ENCODE measurements at regions not wholly inside any gene's neighbourhood (a gene's known extent, or its start where the extent isn't known, plus 50 kb on each side); places are given as distances from the start of the nearest gene placed in this dataset.

GRCh38 chr20:39878809-39879208 lies 810.2 kb downstream of the MAFB start (continued):
- TF ChIP-seq RXRA (IDR thresholded peaks at IDR 0.05; ENCODE audit: insufficient read depth, low read depth, low read length), result no peak
- no peak for TF ChIP-seq CTBP2 (IDR thresholded peaks at IDR 0.05; ENCODE audit: borderline replicate concordance, insufficient read depth, insufficient read length, low read length)
- no peak for TF ChIP-seq BRCA1 (IDR thresholded peaks at IDR 0.05; ENCODE audit: low read depth, low read length)
- no peak for TF ChIP-seq SRF (IDR thresholded peaks at IDR 0.05; ENCODE audit: low read depth, low read length)
- no peak for TF ChIP-seq EZH2 (IDR thresholded peaks at IDR 0.05; ENCODE audit: low read depth, low read length, severe bottlenecking)
